Stimulated activated CD4-positive, alpha-beta T cell treated with anti-CD3 and anti-CD28 coated beads, Interleukin-4, amount 100 ng/mL, for 4 hours (primary cell): ENCODE measurements at regions not wholly inside any gene's neighbourhood (a gene's known extent, or its start where the extent isn't known, plus 50 kb on each side); places are given as distances from the start of the nearest gene placed in this dataset.
"Not testable (repeated sequence)": the region's sequence is repeated elsewhere in the genome, so short reads cannot be mapped to it uniquely, and the experiment has no call there.

Source experiments
- DNase-seq, 2 experiments: peaks; one replicate each; pipeline ENCODE4 v3.0.0-alpha.2; 2020

DNA sequence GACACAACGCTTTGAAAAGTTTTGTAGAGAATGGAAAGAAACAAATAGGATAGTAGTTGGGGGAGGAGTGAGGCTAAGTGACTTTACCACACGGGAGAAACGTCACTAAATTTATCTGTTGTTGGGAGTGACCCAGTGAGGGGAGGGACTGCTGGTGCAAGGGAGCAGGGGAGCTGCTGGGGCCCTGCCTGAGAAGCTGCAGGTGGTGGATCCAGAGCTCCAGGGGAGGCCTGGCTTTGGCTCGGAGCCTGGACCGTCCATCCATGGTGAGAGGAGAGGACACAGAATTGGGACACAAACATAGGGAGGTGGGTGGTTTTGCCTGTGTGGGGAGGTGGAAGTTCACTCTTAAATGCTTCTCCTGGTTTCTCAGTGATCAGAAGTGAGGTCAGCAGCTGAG lies 107.6 kb downstream of the GOSR1 start:
- DNase-seq, result no peak

DNA sequence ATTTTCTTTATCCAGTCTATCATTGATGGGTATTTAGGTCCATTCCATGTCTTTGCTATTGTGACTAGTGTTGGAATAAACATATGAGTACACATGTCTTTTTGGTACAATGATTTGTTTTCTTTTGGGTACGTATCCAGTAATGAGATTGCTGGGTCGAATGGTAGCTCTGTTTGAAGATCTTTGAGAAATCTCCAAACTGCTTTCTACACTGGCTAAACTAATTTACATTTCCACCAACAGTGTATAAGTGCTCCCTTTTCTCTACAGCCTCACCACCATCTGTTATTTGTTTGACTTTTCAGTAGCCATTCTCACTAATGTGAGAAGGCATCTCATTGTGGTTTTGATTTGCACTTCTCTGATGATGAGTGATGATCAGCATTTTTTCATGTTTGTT lies 103.7 kb downstream of the GOSR1 start:
- no peak for DNase-seq

- DNase-seq, result no peak
These were observed 102.6 kb downstream of the GOSR1 start for GRCh38 chr17:30579610-30580315.

DNA sequence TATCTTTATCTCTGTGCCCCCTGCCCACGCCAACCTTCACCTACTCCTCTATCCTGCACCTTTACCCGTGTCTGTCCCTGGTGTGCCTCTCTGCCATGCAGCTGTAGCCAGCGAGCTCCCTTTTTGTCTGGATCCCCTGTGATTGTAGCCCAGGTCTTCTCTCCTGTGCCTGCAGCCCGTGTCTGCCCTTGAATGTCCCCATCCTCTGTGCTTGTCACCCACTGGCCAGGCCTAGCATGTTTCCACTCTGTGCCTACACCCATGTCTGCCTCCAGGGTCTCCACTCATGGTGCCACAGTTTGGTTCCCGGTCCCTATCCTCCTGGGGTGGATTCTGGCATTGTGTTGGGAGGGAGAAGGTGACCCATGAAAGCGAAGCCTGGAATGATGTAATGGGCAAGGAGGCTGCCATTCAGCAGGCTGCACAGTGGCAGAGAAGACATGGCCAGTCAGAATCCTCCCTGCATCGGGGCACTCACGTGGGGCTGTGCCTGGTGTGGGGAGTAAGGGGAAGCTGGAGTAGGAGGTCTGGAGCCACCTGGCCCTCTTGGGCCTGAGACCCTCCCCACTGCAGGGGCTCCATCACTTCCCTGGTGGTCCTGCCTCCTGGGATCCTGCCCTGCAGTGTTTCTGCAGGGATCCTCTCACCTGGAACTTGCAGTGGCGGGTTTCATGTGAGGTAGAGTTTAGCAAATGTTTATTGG lies 101.0 kb downstream of the GOSR1 start:
- not testable (repeated sequence) for DNase-seq
